Testis (tissue), 2 donors: ENCODE measurements at regions not wholly inside any gene's neighbourhood (a gene's known extent, or its start where the extent isn't known, plus 50 kb on each side); places are given as distances from the start of the nearest gene placed in this dataset.

ENCODE experiments used
- POLR2A ChIP-seq: fragments of 450-650 bp; IDR thresholded peaks from one replicate; pipeline ENCODE4 v1.6.1; 2017; ENCODE audit warnings: antibody characterized with exemption, mild to moderate bottlenecking, moderate library complexity
- TF ChIP-seq, protein P1 (sequence below), 3 experiments: fragments of 450-650 bp in 2 of 3; fragments of 200-600 bp in 1 of 3; sonication (generic) in 1 of 3; IDR thresholded peaks; one replicate each; pipeline ENCODE4 v1.5.1; 2016 to 2019; ENCODE audit warnings: antibody characterized with exemption in 3 of 3, mild to moderate bottlenecking in 2 of 3, moderate library complexity in 1 of 3

DNA sequence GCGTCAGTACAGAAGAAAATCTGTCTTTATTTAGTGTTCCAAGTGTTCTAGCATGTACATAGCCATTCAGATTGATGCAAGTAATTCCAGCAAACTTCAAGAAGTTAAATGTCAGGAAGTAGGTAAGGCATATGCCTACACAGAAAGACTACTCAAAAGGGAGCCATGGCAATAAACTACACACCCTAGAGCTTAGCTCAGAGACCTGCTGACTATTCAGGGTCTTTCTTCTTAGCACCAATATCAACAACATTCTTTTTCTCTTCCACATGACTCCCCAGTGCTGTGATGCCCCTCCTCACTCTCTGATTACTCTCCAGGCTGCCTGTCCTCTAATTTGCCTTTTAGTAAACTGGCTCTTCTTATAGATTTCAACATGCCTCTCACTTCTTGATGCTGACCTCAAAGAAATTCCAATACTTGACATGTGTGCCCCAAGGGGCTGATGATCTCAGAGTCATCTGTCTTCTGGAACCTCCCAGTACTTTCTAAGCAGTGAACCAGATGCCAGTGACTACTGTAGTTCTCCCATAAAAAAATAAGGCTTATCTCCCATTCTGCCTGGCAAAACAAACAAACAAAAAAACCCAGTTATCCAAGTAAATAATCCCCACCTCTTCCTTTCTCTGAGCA lies 909.2 kb upstream of the FANCL start:
- TF ChIP-seq, protein P1, sequence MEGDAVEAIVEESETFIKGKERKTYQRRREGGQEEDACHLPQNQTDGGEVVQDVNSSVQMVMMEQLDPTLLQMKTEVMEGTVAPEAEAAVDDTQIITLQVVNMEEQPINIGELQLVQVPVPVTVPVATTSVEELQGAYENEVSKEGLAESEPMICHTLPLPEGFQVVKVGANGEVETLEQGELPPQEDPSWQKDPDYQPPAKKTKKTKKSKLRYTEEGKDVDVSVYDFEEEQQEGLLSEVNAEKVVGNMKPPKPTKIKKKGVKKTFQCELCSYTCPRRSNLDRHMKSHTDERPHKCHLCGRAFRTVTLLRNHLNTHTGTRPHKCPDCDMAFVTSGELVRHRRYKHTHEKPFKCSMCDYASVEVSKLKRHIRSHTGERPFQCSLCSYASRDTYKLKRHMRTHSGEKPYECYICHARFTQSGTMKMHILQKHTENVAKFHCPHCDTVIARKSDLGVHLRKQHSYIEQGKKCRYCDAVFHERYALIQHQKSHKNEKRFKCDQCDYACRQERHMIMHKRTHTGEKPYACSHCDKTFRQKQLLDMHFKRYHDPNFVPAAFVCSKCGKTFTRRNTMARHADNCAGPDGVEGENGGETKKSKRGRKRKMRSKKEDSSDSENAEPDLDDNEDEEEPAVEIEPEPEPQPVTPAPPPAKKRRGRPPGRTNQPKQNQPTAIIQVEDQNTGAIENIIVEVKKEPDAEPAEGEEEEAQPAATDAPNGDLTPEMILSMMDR (IDR thresholded peaks at IDR 0.05) = no peak
- TF ChIP-seq POLR2A = no peak
